ENCODE measurements at regions not wholly inside any gene's neighbourhood (a gene's known extent, or its start where the extent isn't known, plus 50 kb on each side); places are given as distances from the start of the nearest gene placed in this dataset.

- in situ Hi-C loops (cut with MboI; ENCODE audit: low sequenced_read_pairs) = no loop called here
Measured at GRCh38 chr11:95294701-95295100, 63.7 kb upstream of the SESN3 start.

GRCh38 chr11:95293116-95293515 is 62.1 kb upstream of the SESN3 start:
- in situ Hi-C loops (cut with MboI; ENCODE audit: low sequenced_read_pairs) = no loop called here

- in situ Hi-C loops (cut with MboI; ENCODE audit: low sequenced_read_pairs) = no loop called here
Measured at GRCh38 chr11:95291946-95292345, 60.9 kb upstream of the SESN3 start.

- in situ Hi-C loops (cut with MboI; ENCODE audit: low sequenced_read_pairs) = no loop called here
Measured at GRCh38 chr11:95289378-95290101, 58.5 kb upstream of the SESN3 start.

- in situ Hi-C loops (cut with MboI; ENCODE audit: low sequenced_read_pairs) = no loop called here
Measured at GRCh38 chr11:95284057-95285052, 53.4 kb upstream of the SESN3 start.

- in situ Hi-C loops (cut with MboI; ENCODE audit: low sequenced_read_pairs) = no loop called here
Measured at GRCh38 chr11:95283650-95284049, 52.6 kb upstream of the SESN3 start.

- in situ Hi-C loops (cut with MboI; ENCODE audit: low sequenced_read_pairs) = no loop called here
Measured at GRCh38 chr11:95283146-95283545, 52.1 kb upstream of the SESN3 start.

GRCh38 chr11:95282291-95282751 is 51.3 kb upstream of the SESN3 start:
- in situ Hi-C loops (cut with MboI; ENCODE audit: low sequenced_read_pairs) = no loop called here
